Cardiac fibroblast (primary cell): ENCODE measurements at regions not wholly inside any gene's neighbourhood (a gene's known extent, or its start where the extent isn't known, plus 50 kb on each side); places are given as distances from the start of the nearest gene placed in this dataset.

Experiments
- DNase-seq, 2 donors: peaks; one replicate each; pipeline versions ENCODE4 v3.0.0 to v3.0.0-alpha.2; 2010; ENCODE audit warnings: low read depth in 2 of 2
- H3K4me3 ChIP-seq, 2 donors: replicated peaks in 1 of 2; 1 replicate in 1 of 2; 2 replicates in 1 of 2; pipeline ENCODE4 v1.5.1; 2011; ENCODE audit warnings: low read depth in 2 of 2, low read length in 2 of 2, mild to moderate bottlenecking in 2 of 2, moderate library complexity in 1 of 2
- TF ChIP-seq, protein P1 (sequence below): IDR thresholded peaks from one replicate; pipeline ENCODE4 v1.5.1; 2011; ENCODE audit warnings: low read depth, mild to moderate bottlenecking, low read length, inconsistent platforms

- no peak for DNase-seq
- TF ChIP-seq, protein P1, sequence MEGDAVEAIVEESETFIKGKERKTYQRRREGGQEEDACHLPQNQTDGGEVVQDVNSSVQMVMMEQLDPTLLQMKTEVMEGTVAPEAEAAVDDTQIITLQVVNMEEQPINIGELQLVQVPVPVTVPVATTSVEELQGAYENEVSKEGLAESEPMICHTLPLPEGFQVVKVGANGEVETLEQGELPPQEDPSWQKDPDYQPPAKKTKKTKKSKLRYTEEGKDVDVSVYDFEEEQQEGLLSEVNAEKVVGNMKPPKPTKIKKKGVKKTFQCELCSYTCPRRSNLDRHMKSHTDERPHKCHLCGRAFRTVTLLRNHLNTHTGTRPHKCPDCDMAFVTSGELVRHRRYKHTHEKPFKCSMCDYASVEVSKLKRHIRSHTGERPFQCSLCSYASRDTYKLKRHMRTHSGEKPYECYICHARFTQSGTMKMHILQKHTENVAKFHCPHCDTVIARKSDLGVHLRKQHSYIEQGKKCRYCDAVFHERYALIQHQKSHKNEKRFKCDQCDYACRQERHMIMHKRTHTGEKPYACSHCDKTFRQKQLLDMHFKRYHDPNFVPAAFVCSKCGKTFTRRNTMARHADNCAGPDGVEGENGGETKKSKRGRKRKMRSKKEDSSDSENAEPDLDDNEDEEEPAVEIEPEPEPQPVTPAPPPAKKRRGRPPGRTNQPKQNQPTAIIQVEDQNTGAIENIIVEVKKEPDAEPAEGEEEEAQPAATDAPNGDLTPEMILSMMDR, result no peak
- H3K4me3 ChIP-seq, result no peak overlapping the region
These were observed 110.3 kb upstream of the CEP85L start for GRCh38 chr6:118761645-118762044.

GRCh38 chr6:118758946-118759345 is 107.6 kb upstream of the CEP85L start:
- TF ChIP-seq, protein P1, result no peak
- no peak for DNase-seq
- H3K4me3 ChIP-seq, result no peak overlapping the region

- H3K4me3 ChIP-seq, result no peak overlapping the region
- DNase-seq, result no peak
- TF ChIP-seq, protein P1, result no peak
These were observed 104.7 kb upstream of the CEP85L start for GRCh38 chr6:118755941-118756646.

- no peak for DNase-seq
- H3K4me3 ChIP-seq, result no peak overlapping the region
- TF ChIP-seq, protein P1, result no peak
These were observed 101.4 kb upstream of the CEP85L start for GRCh38 chr6:118752803-118753202.

DNA sequence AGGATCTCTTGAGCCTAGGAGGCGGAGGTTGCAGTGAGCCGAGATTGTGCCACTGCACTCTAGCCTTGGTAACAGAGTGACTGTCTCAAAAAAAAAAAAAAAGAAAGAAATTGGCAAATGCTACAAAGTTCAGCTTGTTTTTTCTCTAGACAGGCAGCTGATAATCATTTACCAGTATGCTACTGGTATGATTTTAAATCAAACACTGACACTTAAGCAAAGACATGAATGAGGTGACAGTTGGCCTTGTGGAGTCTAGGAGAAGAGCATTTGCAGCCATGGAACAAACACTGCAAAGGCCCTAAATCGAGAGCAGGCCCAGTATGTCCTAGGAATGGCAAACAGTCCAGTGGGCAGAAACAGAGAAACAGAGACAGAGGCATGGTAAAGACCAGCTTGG is 99.7 kb upstream of the CEP85L start:
- TF ChIP-seq, protein P1, result no peak
- H3K4me3 ChIP-seq, result no peak overlapping the region
- DNase-seq, result no peak

GRCh38 chr6:118750143-118750542 is 98.8 kb upstream of the CEP85L start:
- H3K4me3 ChIP-seq, result no peak overlapping the region
- DNase-seq, result no peak
- TF ChIP-seq, protein P1, result no peak
